KMS-11 (cell line): ENCODE measurements at regions not wholly inside any gene's neighbourhood (a gene's known extent, or its start where the extent isn't known, plus 50 kb on each side); places are given as distances from the start of the nearest gene placed in this dataset.

Experiments used
- H2AFZ ChIP-seq: fragments of 200-600 bp; sonication (generic); 2 replicates; pipeline ENCODE4 v1.6.1; 2016; ENCODE audit warnings: antibody characterized with exemption, mixed run types, low read depth
- H3K27ac ChIP-seq: fragments of 200-600 bp; sonication (generic); 2 replicates; pipeline ENCODE4 v1.6.1; 2016; ENCODE audit warnings: mild to moderate bottlenecking, mixed run types
- H3K27me3 ChIP-seq: fragments of 200-600 bp; sonication (generic); 2 replicates; pipeline ENCODE4 v1.6.1; 2017; ENCODE audit warnings: mild to moderate bottlenecking, low read depth, mixed run types, moderate library complexity; ENCODE audit not compliant: insufficient read depth
- H3K36me3 ChIP-seq: fragments of 200-600 bp; sonication (generic); 2 replicates; pipeline ENCODE4 v1.6.1; 2017; ENCODE audit warnings: mild to moderate bottlenecking, mixed run types; ENCODE audit not compliant: insufficient read depth
- H3K4me1 ChIP-seq: fragments of 200-600 bp; sonication (generic); 2 replicates; pipeline ENCODE4 v1.6.1; 2016; ENCODE audit warnings: mild to moderate bottlenecking, low read depth, mixed run types; ENCODE audit not compliant: poor library complexity, severe bottlenecking
- H3K4me2 ChIP-seq: fragments of 200-600 bp; sonication (generic); 2 replicates; pipeline ENCODE4 v1.7.0; 2016; ENCODE audit warnings: mild to moderate bottlenecking, mixed run types
- H3K4me3 ChIP-seq: fragments of 200-600 bp; sonication (generic); IDR thresholded peaks from 2 replicates; pipeline ENCODE4 v1.6.1; 2017; ENCODE audit warnings: low read depth, low read length, mixed read lengths; ENCODE audit not compliant: insufficient read depth
- H3K79me2 ChIP-seq: fragments of 200-600 bp; sonication (generic); 2 replicates; pipeline ENCODE4 v1.6.1; 2016; ENCODE audit warnings: low read depth, mixed run types; ENCODE audit not compliant: insufficient read depth
- H3K9ac ChIP-seq: fragments of 200-600 bp; sonication (generic); 2 replicates; pipeline ENCODE4 v1.6.1; 2016; ENCODE audit warnings: mild to moderate bottlenecking, mixed run types
- H4K20me1 ChIP-seq: fragments of 200-600 bp; sonication (generic); 2 replicates; pipeline ENCODE4 v1.6.1; 2016; ENCODE audit warnings: mild to moderate bottlenecking, mixed run types; ENCODE audit not compliant: insufficient read depth
- CTCF ChIP-seq: fragments of 200-600 bp; sonication (generic); conservative IDR thresholded peaks from 2 replicates; pipeline ENCODE4 v1.6.1; 2017; ENCODE audit warnings: low read depth, mild to moderate bottlenecking, antibody characterized with exemption, low read length, moderate library complexity, mixed read lengths

- no peak for TF ChIP-seq CTCF
- H3K36me3 ChIP-seq = no peaks in the 10 kb centered on the region
- H3K4me3 ChIP-seq = no peak overlapping the region
- H2AFZ ChIP-seq = no peak overlapping the region
- no peak overlapping the region for H3K4me2 ChIP-seq
- H4K20me1 ChIP-seq = no peaks in the 10 kb centered on the region
- no peak overlapping the region for H3K9ac ChIP-seq
- H3K27ac ChIP-seq = no peak overlapping the region
- H3K4me1 ChIP-seq = no peaks in the 10 kb centered on the region
- no peaks in the 10 kb centered on the region for H3K27me3 ChIP-seq
- no peaks in the 10 kb centered on the region for H3K79me2 ChIP-seq
Measured at GRCh38 chr3:6526861-6527260, 334.1 kb upstream of the GRM7 start.

DNA sequence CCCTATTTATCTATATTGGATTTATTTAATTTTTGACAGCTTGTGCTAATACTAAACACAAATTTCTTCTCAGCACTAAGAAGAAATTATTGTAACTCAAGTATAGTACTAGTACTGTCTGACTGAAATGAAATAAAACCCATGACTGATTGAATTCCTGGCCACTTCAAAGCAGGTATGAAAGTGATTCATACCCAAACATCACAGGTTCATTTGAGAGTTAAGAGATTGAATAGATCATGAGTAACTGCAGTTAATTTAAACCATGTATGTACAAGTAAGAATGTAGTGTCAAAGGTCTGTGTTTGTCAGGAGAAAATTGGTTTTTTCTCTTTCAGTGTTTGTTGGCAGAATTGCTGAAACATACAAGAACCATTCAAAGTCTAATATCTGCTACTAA is 332.0 kb upstream of the GRM7 start:
- Histone ChIP-seq H2AFZ (no peak overlapping the region), H3K79me2 (no peaks in the 10 kb centered on the region), H3K27me3 (no peaks in the 10 kb centered on the region), H3K36me3 (no peaks in the 10 kb centered on the region), H4K20me1 (no peaks in the 10 kb centered on the region), H3K9ac (no peak overlapping the region), H3K27ac (no peak overlapping the region), H3K4me2 (no peak overlapping the region), H3K4me3 (no peak overlapping the region), H3K4me1 (no peaks in the 10 kb centered on the region)
- no peak for TF ChIP-seq CTCF

- Histone ChIP-seq H3K4me1 (no peaks in the 10 kb centered on the region), H3K9ac (no peak overlapping the region), H4K20me1 (no peaks in the 10 kb centered on the region), H2AFZ (no peak overlapping the region), H3K4me2 (no peak overlapping the region), H3K27me3 (no peaks in the 10 kb centered on the region), H3K79me2 (no peaks in the 10 kb centered on the region), H3K36me3 (no peaks in the 10 kb centered on the region), H3K4me3 (no peak overlapping the region), H3K27ac (no peak overlapping the region)
- TF ChIP-seq CTCF = no peak
Measured at GRCh38 chr3:6531153-6531552, 329.8 kb upstream of the GRM7 start.

GRCh38 chr3:6532101-6532500 is 328.8 kb upstream of the GRM7 start:
- no peaks in the 10 kb centered on the region for H3K27me3 ChIP-seq
- no peak overlapping the region for H2AFZ ChIP-seq
- no peak for TF ChIP-seq CTCF
- H3K4me3 ChIP-seq = no peak overlapping the region
- H3K9ac ChIP-seq = no peak overlapping the region
- H3K4me1 ChIP-seq = no peaks in the 10 kb centered on the region
- H3K27ac ChIP-seq = no peak overlapping the region
- no peaks in the 10 kb centered on the region for H3K36me3 ChIP-seq
- no peaks in the 10 kb centered on the region for H4K20me1 ChIP-seq
- H3K4me2 ChIP-seq = no peak overlapping the region
- no peaks in the 10 kb centered on the region for H3K79me2 ChIP-seq

DNA sequence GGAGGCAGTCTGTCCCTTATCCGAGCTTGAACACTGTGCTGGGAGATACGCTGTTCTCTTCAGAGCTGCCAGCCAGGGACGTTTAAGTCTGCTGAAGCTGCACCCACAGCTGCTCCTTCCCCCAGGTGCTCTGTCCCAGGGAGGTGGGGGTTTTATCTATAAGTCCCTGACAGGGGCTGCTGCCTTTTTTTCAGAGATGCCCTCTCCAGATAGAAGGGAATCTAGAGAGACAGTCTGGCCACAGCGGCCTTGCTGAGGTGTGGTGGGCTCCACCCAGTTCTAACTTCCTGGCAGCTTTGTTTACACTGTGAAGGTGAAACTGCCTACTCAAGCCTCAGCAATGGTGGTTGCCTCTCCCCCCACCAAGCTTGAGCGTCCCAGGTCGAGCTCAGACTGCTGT is 319.9 kb upstream of the GRM7 start:
- H3K4me1 ChIP-seq = no peaks in the 10 kb centered on the region
- H3K36me3 ChIP-seq = no peaks in the 10 kb centered on the region
- no peak overlapping the region for H3K27ac ChIP-seq
- H3K4me3 ChIP-seq = no peak overlapping the region
- H3K79me2 ChIP-seq = no peaks in the 10 kb centered on the region
- H3K9ac ChIP-seq = no peak overlapping the region
- no peak overlapping the region for H3K4me2 ChIP-seq
- H2AFZ ChIP-seq = no peak overlapping the region
- no peaks in the 10 kb centered on the region for H3K27me3 ChIP-seq
- no peaks in the 10 kb centered on the region for H4K20me1 ChIP-seq
- no peak for TF ChIP-seq CTCF
